WI38 (cell line): ENCODE measurements at regions not wholly inside any gene's neighbourhood (a gene's known extent, or its start where the extent isn't known, plus 50 kb on each side); places are given as distances from the start of the nearest gene placed in this dataset.
A peak's percentile ranks its signal among the peaks of the same experiment; 100 is the strongest.

Experiments
- H3K4me3 ChIP-seq: 2 replicates; pipeline ENCODE4 v1.5.1; 2011; ENCODE audit warnings: low read depth, mild to moderate bottlenecking, control low read depth, low read length
- TF ChIP-seq, protein P1 (sequence below): IDR thresholded peaks from 2 replicates; pipeline ENCODE4 v1.5.1; 2012; ENCODE audit warnings: low read depth, mild to moderate bottlenecking, control low read depth, low read length

DNA sequence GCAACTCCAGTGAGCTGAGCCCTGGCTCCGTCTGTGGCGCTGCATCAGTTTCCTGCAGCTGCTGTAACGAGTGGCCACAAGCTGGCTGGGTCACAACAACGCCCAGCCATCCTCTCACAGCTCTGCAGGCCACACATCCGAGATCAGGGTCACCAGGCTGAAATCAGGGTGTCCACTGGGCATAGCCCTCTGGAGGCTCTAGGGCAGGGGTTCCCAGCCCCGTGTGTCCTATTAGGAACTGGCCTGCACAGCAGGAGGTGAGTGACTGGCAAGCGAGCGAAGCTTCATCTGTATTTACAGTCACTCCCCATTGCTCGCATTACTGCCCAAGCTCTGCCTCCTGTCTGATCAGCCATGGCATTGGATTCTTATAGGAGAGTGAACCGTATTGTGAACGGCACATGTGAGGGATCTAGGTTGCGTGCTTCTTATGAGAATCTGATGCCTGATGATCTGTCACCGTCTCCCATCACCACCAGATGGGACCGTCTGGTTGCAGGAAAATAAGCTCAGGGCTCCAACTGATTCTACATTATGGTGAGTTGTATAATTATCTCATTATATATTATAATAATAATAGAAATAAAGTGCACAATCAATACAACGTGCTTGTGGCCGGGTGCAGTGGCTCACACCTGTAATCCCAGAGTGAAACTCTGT is 176.5 kb downstream of the SEC14L1 start:
- TF ChIP-seq, protein P1, sequence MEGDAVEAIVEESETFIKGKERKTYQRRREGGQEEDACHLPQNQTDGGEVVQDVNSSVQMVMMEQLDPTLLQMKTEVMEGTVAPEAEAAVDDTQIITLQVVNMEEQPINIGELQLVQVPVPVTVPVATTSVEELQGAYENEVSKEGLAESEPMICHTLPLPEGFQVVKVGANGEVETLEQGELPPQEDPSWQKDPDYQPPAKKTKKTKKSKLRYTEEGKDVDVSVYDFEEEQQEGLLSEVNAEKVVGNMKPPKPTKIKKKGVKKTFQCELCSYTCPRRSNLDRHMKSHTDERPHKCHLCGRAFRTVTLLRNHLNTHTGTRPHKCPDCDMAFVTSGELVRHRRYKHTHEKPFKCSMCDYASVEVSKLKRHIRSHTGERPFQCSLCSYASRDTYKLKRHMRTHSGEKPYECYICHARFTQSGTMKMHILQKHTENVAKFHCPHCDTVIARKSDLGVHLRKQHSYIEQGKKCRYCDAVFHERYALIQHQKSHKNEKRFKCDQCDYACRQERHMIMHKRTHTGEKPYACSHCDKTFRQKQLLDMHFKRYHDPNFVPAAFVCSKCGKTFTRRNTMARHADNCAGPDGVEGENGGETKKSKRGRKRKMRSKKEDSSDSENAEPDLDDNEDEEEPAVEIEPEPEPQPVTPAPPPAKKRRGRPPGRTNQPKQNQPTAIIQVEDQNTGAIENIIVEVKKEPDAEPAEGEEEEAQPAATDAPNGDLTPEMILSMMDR: no peak
- no peak overlapping the region for H3K4me3 ChIP-seq

DNA sequence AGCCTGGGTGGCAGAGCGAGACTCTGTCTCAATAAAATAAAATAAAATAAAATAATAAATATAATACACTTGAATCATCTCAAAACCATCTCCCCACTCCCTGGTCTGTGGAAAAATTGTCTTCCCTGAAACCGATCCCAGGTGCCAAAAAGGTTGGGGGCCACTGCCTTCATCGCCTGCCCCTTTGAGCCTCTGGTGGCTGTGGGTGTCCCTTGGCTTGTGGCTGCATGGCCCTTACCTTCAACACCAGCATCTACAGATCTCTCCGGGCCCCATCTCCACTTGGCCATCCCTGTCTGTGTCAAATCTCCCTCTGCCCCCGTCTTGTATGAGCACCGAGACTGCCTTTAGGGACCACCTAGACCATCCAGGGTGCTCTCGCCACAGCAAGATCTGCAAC is 177.3 kb downstream of the SEC14L1 start:
- H3K4me3 ChIP-seq: no peak overlapping the region
- TF ChIP-seq, protein P1: no peak

DNA sequence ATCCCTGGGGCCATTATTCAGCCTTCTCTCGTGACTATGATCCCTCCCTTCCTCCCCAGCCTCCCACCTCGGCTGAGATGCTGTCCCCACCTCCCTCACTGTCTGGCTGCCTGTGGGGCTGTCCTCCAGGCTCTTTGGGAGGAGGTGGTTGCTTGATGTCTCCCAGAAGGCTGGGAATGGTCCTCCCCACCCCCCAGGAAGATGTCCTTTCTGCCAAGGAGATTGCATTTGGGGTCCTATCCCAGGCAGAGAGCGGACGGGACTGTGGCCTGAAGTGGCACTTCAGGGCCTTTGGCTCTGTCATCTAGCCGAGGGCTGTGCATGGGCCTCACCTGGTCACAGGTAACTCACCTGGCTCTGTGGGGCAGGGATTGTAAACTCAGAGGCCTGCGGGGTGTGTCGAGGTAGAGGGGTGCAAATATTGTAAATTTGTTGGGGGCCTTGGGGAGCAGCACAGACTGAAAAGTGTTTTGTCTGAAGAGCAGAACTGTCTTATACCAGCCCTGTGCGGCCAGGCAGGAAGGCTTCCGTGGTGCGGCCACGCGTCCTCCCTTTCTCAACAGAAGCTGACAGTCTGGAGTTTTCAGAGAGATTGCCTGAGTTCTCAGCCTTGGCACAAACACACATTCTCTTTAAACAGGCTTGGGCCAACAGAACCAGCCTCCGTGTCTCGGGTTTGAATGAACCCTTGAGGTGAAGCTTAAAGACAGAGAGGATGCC is 177.9 kb downstream of the SEC14L1 start:
- TF ChIP-seq, protein P1: no peak
- H3K4me3 ChIP-seq: peak overlapping the region; percentile 68

DNA sequence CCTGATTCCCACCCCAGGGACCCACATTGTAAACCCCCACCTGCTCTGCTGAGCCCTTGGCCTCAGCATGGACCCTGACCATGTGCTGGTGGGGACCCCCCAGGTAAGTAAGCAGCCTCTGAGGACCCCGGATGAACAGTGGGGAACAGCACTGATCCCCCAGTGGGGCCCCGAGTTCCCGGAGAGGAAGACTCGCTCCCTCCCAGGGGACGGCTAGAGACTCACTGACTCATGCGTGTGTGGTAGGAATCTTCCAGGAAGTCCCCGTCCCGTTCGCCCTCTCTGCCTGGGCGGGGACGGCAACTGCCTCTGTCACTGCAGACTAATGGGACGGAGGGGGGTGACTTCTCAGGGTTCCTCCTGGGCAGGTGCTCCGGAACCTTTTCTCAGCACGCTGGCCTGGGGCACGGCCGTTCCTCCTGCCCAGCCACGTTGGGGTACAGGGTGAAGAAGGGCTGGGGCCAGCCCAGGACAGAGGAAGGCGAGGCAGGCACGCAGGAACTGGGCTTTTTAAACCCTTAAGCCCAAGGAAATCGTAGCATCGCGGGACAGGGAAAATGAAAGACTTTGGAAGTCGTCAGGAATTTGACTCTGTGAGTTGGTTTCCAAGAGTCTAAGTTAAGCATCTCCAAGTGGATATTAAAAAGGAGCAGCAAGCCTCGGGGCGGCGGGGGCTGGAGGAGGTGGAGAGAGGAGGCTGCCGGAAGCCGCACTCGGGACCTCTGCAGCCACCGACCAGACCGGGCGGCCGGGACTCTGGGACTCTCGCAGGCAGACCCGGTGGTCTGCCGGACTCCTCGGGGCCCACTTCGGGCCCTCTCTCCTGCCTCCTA is 178.7 kb downstream of the SEC14L1 start:
- TF ChIP-seq, protein P1: no peak
- peak overlapping the region; percentile 68 for H3K4me3 ChIP-seq

DNA sequence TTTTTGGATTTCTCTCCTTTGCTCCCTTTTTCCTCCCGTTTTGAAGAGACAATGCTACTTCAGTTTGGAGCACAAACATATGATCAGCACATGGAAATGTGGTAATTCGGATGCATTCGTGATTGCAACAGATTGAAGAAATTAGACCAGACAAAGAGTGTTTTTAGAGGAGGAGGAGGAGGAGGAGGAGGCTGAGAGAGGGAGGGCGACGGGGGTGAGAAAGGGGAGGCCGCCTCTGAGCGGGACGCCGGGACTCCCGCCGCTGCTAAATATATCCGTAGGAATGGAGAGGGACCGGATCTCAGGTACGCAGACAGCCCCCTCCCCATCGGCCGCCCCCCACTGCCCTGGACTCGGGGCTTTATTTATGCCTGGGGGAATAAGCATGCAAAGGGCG is 179.3 kb downstream of the SEC14L1 start:
- TF ChIP-seq, protein P1: no peak
- H3K4me3 ChIP-seq: peak overlapping the region; percentile 68

DNA sequence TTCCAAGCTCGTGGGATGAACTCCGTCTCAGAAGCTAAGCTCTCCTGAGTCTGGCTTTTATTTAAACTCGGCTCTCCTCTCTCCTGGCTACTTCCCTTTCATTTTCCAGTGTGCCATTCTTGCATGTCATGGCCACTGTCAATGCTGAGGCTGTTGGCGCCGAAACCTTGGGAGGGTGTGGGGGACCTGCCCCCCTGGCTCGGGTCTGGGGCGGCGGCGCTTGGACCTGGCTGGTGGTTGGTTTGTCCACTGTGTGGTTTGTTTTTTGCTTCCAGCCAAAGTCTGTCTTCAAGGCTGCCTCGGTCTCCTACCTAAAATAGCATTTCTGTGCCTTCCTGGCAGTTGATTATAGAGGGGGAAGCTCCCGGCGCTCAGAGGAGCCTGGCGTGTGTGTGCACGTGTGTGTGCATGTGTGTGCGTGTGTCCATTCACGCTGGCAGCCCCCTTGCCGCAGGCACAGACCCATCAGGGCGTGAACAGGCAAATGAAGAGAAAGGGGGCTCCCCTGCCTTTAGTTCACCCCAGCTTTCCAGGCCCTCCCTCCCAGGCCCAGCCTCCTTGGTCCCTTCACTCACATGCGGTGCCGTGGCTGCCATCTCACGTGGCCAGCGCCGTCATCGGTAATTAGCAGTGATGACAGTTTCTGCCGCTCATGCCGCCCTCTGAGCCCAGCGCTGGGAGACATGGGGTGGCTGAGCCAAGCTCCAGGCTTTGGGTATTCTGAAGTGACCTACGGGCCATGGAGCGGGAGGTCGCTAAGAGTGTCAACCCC is 179.9 kb downstream of the SEC14L1 start:
- TF ChIP-seq, protein P1: no peak
- H3K4me3 ChIP-seq: peak overlapping the region; percentile 68
